HepG2 (cell line): ENCODE measurements at regions not wholly inside any gene's neighbourhood (a gene's known extent, or its start where the extent isn't known, plus 50 kb on each side); places are given as distances from the start of the nearest gene placed in this dataset.

Experiments
- ATAC-seq: fragments of 200-7000 bp; cut with Tn5 transposase; 3 replicates; pipeline ENCODE4 v1.9.1; 2020; ENCODE audit warnings: mild to moderate bottlenecking, moderate library complexity
- BruUV-seq: library from RNA; stranded (reverse); fragments of 400-500 nt; replicated peaks from 2 replicates; lab custom pipeline; 2021; lab: Mats Ljungman, UMichigan
- CTCF ChIA-PET: fragments of 300-600 bp; formaldehyde crosslinking; extraction: SDS; loops from one replicate; lab custom pipeline; 2021; ENCODE audit warnings: low total read pairs, inconsistent platforms, low intra/inter-chr PET ratio; lab: Yijun Ruan, JAX
- POLR2A ChIA-PET: fragments of 350-600 bp; sonication (Branson Sonifier 250); formaldehyde crosslinking; loops from one replicate; lab custom pipeline; 2020; ENCODE audit warnings: antibody characterized with exemption, inconsistent platforms; lab: Yijun Ruan, JAX
- DNase-seq: peaks from one replicate; pipeline ENCODE4 v3.0.0-alpha.2; 2015; ENCODE audit warnings: low spot score
- FAIRE-seq: peaks from 3 replicates; lab custom pipeline; 2011; peaks lifted over from hg19 to GRCh38; lab: Jason Lieb, UNC
- H2AFZ ChIP-seq: one replicate; pipeline ENCODE4 v1.6.1; 2011; ENCODE audit warnings: low read length, inconsistent platforms
- H3K27ac ChIP-seq: fragments of 300-600 bp; 3 replicates; pipeline ENCODE4 v1.8.0; 2011; ENCODE audit warnings: mixed run types, mild to moderate bottlenecking, mixed read lengths, low read length, inconsistent platforms; ENCODE audit not compliant: insufficient read depth; ENCODE audit errors: extremely low read length
- H3K27me3 ChIP-seq, 2 experiments: fragments of 200-600 bp in 1 of 2; 2 replicates in 1 of 2; 3 replicates in 1 of 2; pipeline versions ENCODE4 v1.6.0 to v1.8.0; 2011; ENCODE audit warnings: low read length in 2 of 2, mild to moderate bottlenecking in 2 of 2, moderate library complexity in 2 of 2, inconsistent platforms in 1 of 2; ENCODE audit not compliant: insufficient read depth in 2 of 2, control insufficient read depth in 1 of 2
- H3K36me3 ChIP-seq, 2 experiments: fragments of 200-600 bp in 1 of 2; replicated peaks in 1 of 2; 2 replicates in 1 of 2; 3 replicates in 1 of 2; pipeline versions ENCODE4 v1.5.1 to v1.8.0; 2011; ENCODE audit warnings: low read length in 2 of 2, inconsistent platforms in 1 of 2; ENCODE audit not compliant: insufficient read depth in 2 of 2, control insufficient read depth in 1 of 2
- H3K4me1 ChIP-seq: 2 replicates; pipeline ENCODE4 v1.5.1; 2012; ENCODE audit warnings: low read length, inconsistent platforms; ENCODE audit not compliant: insufficient read depth
- H3K4me2 ChIP-seq: 2 replicates; pipeline ENCODE4 v1.6.0; 2011; ENCODE audit warnings: low read depth, low read length, inconsistent platforms
- H3K4me3 ChIP-seq, 3 experiments: fragments of 200-600 bp in 1 of 3; sonication (generic), shearing (Covaris generic) in 1 of 3; replicated peaks in 1 of 3; 2 replicates each; pipeline ENCODE4 v1.5.1; 2011 to 2016; ENCODE audit warnings: low read length in 3 of 3, inconsistent platforms in 2 of 3, low read depth in 2 of 3, mild to moderate bottlenecking in 2 of 3, control low read depth in 1 of 3, mixed read lengths in 1 of 3; ENCODE audit not compliant: insufficient read depth in 1 of 3
- H3K79me2 ChIP-seq: one replicate; pipeline ENCODE4 v1.6.1; 2011; ENCODE audit warnings: low read length, inconsistent platforms; ENCODE audit not compliant: insufficient read depth
- H3K9ac ChIP-seq: 2 replicates; pipeline ENCODE4 v1.6.0; 2011; ENCODE audit warnings: mild to moderate bottlenecking, low read depth, low read length, inconsistent platforms; ENCODE audit not compliant: insufficient read depth
- H3K9me3 ChIP-seq: 2 replicates; pipeline ENCODE4 v1.5.1; 2012; ENCODE audit warnings: mild to moderate bottlenecking, low read length
- H4K20me1 ChIP-seq: 2 replicates; pipeline ENCODE4 v1.6.0; 2011; ENCODE audit warnings: inconsistent platforms, mild to moderate bottlenecking, low read length, moderate library complexity; ENCODE audit not compliant: insufficient read depth
- EEA1 ChIP-seq: sonication (generic); formaldehyde crosslinking; IDR thresholded peaks from 2 replicates; pipeline ENCODE4 v1.5.1; 2020; ENCODE audit warnings: mild to moderate bottlenecking, missing genetic modification reagents, borderline replicate concordance
- MED1 ChIP-seq: sonication (generic); formaldehyde crosslinking; IDR thresholded peaks from 2 replicates; pipeline ENCODE4 v1.4.0; 2020; ENCODE audit warnings: missing genetic modification reagents
- WGBS: methylation state at CpG from one replicate; pipeline ENCODE4 v1.1.6; 2017; ENCODE audit warnings: low lambda C conversion rate; 5-methylcytosine and 5-hydroxymethylcytosine counted together
- in situ Hi-C: cut with HindIII; loops from 2 replicates; pipeline ENCODE4 v1.10.0; 2017; ENCODE audit warnings: low pct_unique_long_range_greater_than_20kb; ENCODE audit not compliant: extremely low pct_ligation_motif_present
- intact Hi-C: fragments of 100-400 bp; cut with micrococcal nuclease; formaldehyde crosslinking; loops from one replicate; pipeline ENCODE4 v1.10.0; 2022; ENCODE audit not compliant: unreplicated experiment
- TF ChIP-seq, protein P1 (sequence below), 2 experiments: IDR thresholded peaks; 2 replicates each; pipeline ENCODE4 v1.6.1; 2011 to 2012; ENCODE audit warnings: low read length in 2 of 2, borderline replicate concordance in 1 of 2, low read depth in 1 of 2, mild to moderate bottlenecking in 1 of 2, moderate library complexity in 1 of 2

DNA sequence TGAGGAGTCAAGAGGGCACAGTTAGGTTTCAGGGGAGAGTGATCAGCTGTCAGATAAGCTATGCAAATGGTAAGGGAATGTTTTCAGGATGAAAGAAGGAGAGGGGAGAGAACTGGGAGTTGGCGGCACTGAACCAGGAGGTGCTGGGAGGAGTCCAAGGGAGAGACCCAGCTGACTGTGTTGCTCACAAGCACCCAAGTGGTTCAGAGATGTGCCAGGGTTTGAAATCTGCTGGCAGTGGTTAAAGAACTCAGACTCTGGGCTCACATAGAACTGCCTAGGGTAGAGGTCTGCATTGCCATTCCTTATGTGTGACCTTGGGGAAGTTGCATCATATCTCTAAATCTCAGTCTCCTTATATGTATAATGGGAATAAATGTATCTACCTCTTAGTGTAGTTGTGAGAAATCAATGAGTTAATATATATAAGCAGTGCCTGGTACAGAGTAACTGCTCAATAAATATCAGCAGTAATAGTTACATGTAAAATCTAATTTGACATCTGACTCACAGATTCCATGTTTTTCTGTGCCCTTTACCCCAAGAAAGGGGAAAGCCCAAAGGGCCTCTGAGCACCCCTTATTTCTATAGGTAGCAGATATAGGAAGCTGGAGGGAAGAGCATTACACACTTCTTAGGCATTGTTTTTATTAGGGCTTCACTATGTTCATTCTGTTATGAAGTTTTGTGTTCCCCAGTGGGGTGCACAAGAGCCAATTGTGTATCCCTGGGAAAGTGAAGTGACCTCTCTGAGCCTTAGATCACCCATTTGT lies 66.9 kb upstream of the SESN3 start:
- no peak for DNase-seq
- no peak overlapping the region for H3K27ac ChIP-seq
- no peak overlapping the region for H2AFZ ChIP-seq
- no peaks in the 10 kb centered on the region for H3K4me1 ChIP-seq
- H3K36me3 ChIP-seq = no peaks in the 10 kb centered on the region
- H3K4me2 ChIP-seq = no peak overlapping the region
- ATAC-seq = no peak
- H3K4me3 ChIP-seq = no peak overlapping the region
- no TSS peak for BruUV-seq
- H3K27me3 ChIP-seq = peaks cover 0 to 4% of the 10 kb centered on the region in 2 experiments; a peak in 2 of 5 replicates
- no peaks in the 10 kb centered on the region for H3K9me3 ChIP-seq
- TF ChIP-seq, protein P1, sequence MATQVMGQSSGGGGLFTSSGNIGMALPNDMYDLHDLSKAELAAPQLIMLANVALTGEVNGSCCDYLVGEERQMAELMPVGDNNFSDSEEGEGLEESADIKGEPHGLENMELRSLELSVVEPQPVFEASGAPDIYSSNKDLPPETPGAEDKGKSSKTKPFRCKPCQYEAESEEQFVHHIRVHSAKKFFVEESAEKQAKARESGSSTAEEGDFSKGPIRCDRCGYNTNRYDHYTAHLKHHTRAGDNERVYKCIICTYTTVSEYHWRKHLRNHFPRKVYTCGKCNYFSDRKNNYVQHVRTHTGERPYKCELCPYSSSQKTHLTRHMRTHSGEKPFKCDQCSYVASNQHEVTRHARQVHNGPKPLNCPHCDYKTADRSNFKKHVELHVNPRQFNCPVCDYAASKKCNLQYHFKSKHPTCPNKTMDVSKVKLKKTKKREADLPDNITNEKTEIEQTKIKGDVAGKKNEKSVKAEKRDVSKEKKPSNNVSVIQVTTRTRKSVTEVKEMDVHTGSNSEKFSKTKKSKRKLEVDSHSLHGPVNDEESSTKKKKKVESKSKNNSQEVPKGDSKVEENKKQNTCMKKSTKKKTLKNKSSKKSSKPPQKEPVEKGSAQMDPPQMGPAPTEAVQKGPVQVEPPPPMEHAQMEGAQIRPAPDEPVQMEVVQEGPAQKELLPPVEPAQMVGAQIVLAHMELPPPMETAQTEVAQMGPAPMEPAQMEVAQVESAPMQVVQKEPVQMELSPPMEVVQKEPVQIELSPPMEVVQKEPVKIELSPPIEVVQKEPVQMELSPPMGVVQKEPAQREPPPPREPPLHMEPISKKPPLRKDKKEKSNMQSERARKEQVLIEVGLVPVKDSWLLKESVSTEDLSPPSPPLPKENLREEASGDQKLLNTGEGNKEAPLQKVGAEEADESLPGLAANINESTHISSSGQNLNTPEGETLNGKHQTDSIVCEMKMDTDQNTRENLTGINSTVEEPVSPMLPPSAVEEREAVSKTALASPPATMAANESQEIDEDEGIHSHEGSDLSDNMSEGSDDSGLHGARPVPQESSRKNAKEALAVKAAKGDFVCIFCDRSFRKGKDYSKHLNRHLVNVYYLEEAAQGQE (IDR thresholded peaks at IDR 0.05; ENCODE audit: borderline replicate concordance in 1 of 2, low read depth in 1 of 2, low read length in 2 of 2) = no peak
- no peak for TF ChIP-seq MED1 (CRISPR knock-in tag)
- no peak for TF ChIP-seq EEA1 (CRISPR knock-in tag)
- ChIA-PET POLR2A (no interaction called here), CTCF (no interaction called here)
- no peak for FAIRE-seq
- H4K20me1 ChIP-seq = no peaks in the 10 kb centered on the region
- intact Hi-C loops (no loop called here), in situ Hi-C loops (no loop called here)
- WGBS = 43% methylated on average over 1 of the region's 1 CpG
- no peak overlapping the region for H3K9ac ChIP-seq
- no peaks in the 10 kb centered on the region for H3K79me2 ChIP-seq
